ENCODE measurements at regions not wholly inside any gene's neighbourhood (a gene's known extent, or its start where the extent isn't known, plus 50 kb on each side); places are given as distances from the start of the nearest gene placed in this dataset.

- TF ChIP-seq CTCF (IDR thresholded peaks at IDR 0.05; ENCODE audit: low read depth, low read length) (no peak), EZH2phosphoT487 (IDR thresholded peaks at IDR 0.05; ENCODE audit: low read depth) (no peak)
Observed at GRCh38 chr4:158018221-158018830, 154.5 kb downstream of the GASK1B start.
